Progenitor cell of endocrine pancreas (in vitro differentiated cells): ENCODE measurements at regions not wholly inside any gene's neighbourhood (a gene's known extent, or its start where the extent isn't known, plus 50 kb on each side); places are given as distances from the start of the nearest gene placed in this dataset.

Source experiments
- DNase-seq: peaks from one replicate; pipeline ENCODE4 v3.0.0; 2021; ENCODE audit warnings: low spot score; ENCODE audit not compliant: unreplicated experiment
- H3K27ac Mint-ChIP-seq: 2 replicates; pipeline ENCODE4 v1.8.0; 2021; ENCODE audit warnings: mild to moderate bottlenecking, moderate library complexity, mixed read lengths
- H3K27me3 Mint-ChIP-seq: 2 replicates; pipeline ENCODE4 v1.8.0; 2021; ENCODE audit warnings: mixed read lengths
- H3K36me3 Mint-ChIP-seq: 2 replicates; pipeline ENCODE4 v1.8.0; 2022; ENCODE audit warnings: mixed read lengths; ENCODE audit not compliant: insufficient read depth
- H3K4me1 Mint-ChIP-seq: 2 replicates; pipeline ENCODE4 v1.8.0; 2021; ENCODE audit warnings: low read depth, mixed read lengths
- H3K4me3 Mint-ChIP-seq: 2 replicates; pipeline ENCODE4 v1.8.0; 2021; ENCODE audit warnings: low read depth, mild to moderate bottlenecking, moderate library complexity, mixed read lengths
- H3K9me3 Mint-ChIP-seq: 2 replicates; pipeline ENCODE4 v1.8.0; 2021; ENCODE audit warnings: low read depth, mixed read lengths
- TF ChIP-seq, protein P1 (sequence below): fragments of 200-600 bp; sonication (generic); IDR thresholded peaks from one replicate; pipeline ENCODE4 v1.5.0; 2021; ENCODE audit warnings: antibody characterized with exemption, mild to moderate bottlenecking; ENCODE audit not compliant: unreplicated experiment

DNA sequence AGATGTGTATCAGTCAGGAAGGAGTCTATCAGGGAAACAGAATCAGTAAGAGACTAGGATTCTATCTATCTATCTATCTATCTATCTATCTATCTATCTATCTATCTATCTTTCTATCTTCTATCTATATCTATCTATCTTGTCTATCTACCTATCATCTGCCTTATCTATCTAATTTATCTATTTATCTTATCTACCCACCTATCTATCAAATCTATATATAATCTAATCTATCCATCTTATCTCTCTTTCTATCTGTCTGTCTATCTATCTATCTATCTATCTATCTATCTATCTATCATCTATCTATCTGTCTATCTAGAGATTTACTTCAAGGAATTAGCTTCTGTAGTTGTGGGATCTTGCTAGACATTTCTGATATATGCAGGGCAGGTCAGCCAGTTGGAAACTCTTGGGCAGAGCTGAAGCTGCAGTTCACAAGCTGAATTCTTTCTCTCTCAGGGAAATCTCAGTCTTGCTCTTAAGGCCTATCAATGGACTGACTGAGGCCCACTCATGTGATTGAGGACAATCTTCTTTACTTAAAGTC, 140.2 kb upstream of the JUN start:
- TF ChIP-seq, protein P1, sequence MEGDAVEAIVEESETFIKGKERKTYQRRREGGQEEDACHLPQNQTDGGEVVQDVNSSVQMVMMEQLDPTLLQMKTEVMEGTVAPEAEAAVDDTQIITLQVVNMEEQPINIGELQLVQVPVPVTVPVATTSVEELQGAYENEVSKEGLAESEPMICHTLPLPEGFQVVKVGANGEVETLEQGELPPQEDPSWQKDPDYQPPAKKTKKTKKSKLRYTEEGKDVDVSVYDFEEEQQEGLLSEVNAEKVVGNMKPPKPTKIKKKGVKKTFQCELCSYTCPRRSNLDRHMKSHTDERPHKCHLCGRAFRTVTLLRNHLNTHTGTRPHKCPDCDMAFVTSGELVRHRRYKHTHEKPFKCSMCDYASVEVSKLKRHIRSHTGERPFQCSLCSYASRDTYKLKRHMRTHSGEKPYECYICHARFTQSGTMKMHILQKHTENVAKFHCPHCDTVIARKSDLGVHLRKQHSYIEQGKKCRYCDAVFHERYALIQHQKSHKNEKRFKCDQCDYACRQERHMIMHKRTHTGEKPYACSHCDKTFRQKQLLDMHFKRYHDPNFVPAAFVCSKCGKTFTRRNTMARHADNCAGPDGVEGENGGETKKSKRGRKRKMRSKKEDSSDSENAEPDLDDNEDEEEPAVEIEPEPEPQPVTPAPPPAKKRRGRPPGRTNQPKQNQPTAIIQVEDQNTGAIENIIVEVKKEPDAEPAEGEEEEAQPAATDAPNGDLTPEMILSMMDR = no peak
- H3K27ac Mint-ChIP-seq = no peak overlapping the region
- no peak for DNase-seq
- peaks cover 26% of the 10 kb centered on the region for H3K27me3 Mint-ChIP-seq
- H3K9me3 Mint-ChIP-seq = no peaks in the 10 kb centered on the region
- peaks cover 11% of the 10 kb centered on the region for H3K4me1 Mint-ChIP-seq
- H3K4me3 Mint-ChIP-seq = no peak overlapping the region
- H3K36me3 Mint-ChIP-seq = no peaks in the 10 kb centered on the region

- no peak for DNase-seq
- Mint-ChIP-seq H3K4me3 (no peak overlapping the region), H3K4me1 (peaks cover 12% of the 10 kb centered on the region), H3K27ac (no peak overlapping the region), H3K36me3 (no peaks in the 10 kb centered on the region), H3K9me3 (no peaks in the 10 kb centered on the region), H3K27me3 (peaks cover 33% of the 10 kb centered on the region)
- TF ChIP-seq, protein P1 = no peak
Measured at GRCh38 chr1:58924821-58925220, 141.0 kb upstream of the JUN start.

GRCh38 chr1:58925247-58925646, 141.4 kb upstream of the JUN start:
- Mint-ChIP-seq H3K27ac (no peak overlapping the region), H3K4me3 (no peak overlapping the region), H3K9me3 (no peaks in the 10 kb centered on the region), H3K36me3 (no peaks in the 10 kb centered on the region), H3K4me1 (peaks cover 12% of the 10 kb centered on the region), H3K27me3 (peaks cover 34% of the 10 kb centered on the region)
- no peak for DNase-seq
- TF ChIP-seq, protein P1 = no peak

- TF ChIP-seq, protein P1 = no peak
- Mint-ChIP-seq H3K36me3 (no peaks in the 10 kb centered on the region), H3K4me3 (no peak overlapping the region), H3K4me1 (peaks cover 12% of the 10 kb centered on the region), H3K27ac (no peak overlapping the region), H3K27me3 (peaks cover 36% of the 10 kb centered on the region), H3K9me3 (no peaks in the 10 kb centered on the region)
- DNase-seq = no peak
Measured at GRCh38 chr1:58926152-58926551, 142.3 kb upstream of the JUN start.

GRCh38 chr1:58927041-58927721, 143.3 kb upstream of the JUN start:
- H3K9me3 Mint-ChIP-seq = no peaks in the 10 kb centered on the region
- H3K36me3 Mint-ChIP-seq = no peaks in the 10 kb centered on the region
- no peak for DNase-seq
- no peak overlapping the region for H3K4me3 Mint-ChIP-seq
- H3K27ac Mint-ChIP-seq = no peak overlapping the region
- H3K27me3 Mint-ChIP-seq = peaks cover 39% of the 10 kb centered on the region
- TF ChIP-seq, protein P1 = no peak
- peaks cover 12% of the 10 kb centered on the region for H3K4me1 Mint-ChIP-seq
